ENCODE measurements at regions not wholly inside any gene's neighbourhood (a gene's known extent, or its start where the extent isn't known, plus 50 kb on each side); places are given as distances from the start of the nearest gene placed in this dataset.

GRCh38 chr5:158317507-158317906 is 458.6 kb upstream of the CLINT1 start:
- TF ChIP-seq CTCF (IDR thresholded peaks at IDR 0.05 in 2 of 3, conservative IDR thresholded peaks at IDR 0.05 in 1 of 3; ENCODE audit: control insufficient read depth in 2 of 3, extremely low read depth in 1 of 3, insufficient read depth in 1 of 3, low read depth in 3 of 3, low read length in 3 of 3) (no peak), CBFB (IDR thresholded peaks at IDR 0.05; ENCODE audit: low read depth) (no peak), JUNB (IDR thresholded peaks at IDR 0.05) (no peak), JUND (IDR thresholded peaks at IDR 0.05; ENCODE audit: low read depth, low read length) (no peak), ATF7 (IDR thresholded peaks at IDR 0.05; ENCODE audit: low read depth) (no peak), SPI1 (IDR thresholded peaks at IDR 0.05; ENCODE audit: borderline replicate concordance, insufficient read depth, low read depth, low read length) (no peak), POLR2A (IDR thresholded peaks at IDR 0.05; ENCODE audit: low read depth, low read length) (no peak), CEBPB (IDR thresholded peaks at IDR 0.05; ENCODE audit: borderline replicate concordance in 1 of 2, low read depth in 2 of 2, low read length in 2 of 2) (no peak)
